Kidney (tissue), 13 donors: ENCODE measurements at regions not wholly inside any gene's neighbourhood (a gene's known extent, or its start where the extent isn't known, plus 50 kb on each side); places are given as distances from the start of the nearest gene placed in this dataset.
"Not testable (repeated sequence)": the region's sequence is repeated elsewhere in the genome, so short reads cannot be mapped to it uniquely, and the experiment has no call there.

Source experiments
- DNase-seq, 5 donors: peaks; one replicate each; pipeline ENCODE4 v3.0.0-alpha.2; 2013 to 2020
- FAIRE-seq: peaks from 2 replicates; lab custom pipeline; 2012; peaks lifted over from hg19 to GRCh38; lab: Jason Lieb, UNC
- H3K27ac ChIP-seq, 2 donors: one replicate each; pipeline ENCODE4 v1.7.0; 2013; ENCODE audit warnings: low read depth in 2 of 2, low read length in 2 of 2, inconsistent platforms in 1 of 2
- H3K27me3 ChIP-seq: one replicate; pipeline ENCODE4 v1.7.1; 2013; ENCODE audit warnings: low read length, inconsistent platforms; ENCODE audit not compliant: control insufficient read depth, insufficient read depth
- H3K36me3 ChIP-seq, 3 donors: one replicate each; pipeline versions ENCODE4 v1.7.0 to v1.7.1; 2013; ENCODE audit warnings: low read length in 3 of 3, control low read depth in 1 of 3, inconsistent platforms in 1 of 3; ENCODE audit not compliant: insufficient read depth in 3 of 3, control insufficient read depth in 2 of 3
- H3K4me1 ChIP-seq, 3 donors: one replicate each; pipeline versions ENCODE4 v1.7.0 to v1.7.1; 2013; ENCODE audit warnings: low read length in 3 of 3, inconsistent platforms in 1 of 3, low read depth in 1 of 3; ENCODE audit not compliant: control insufficient read depth in 2 of 3, insufficient read depth in 2 of 3
- H3K4me3 ChIP-seq, 3 donors: one replicate each; pipeline versions ENCODE4 v1.7.0 to v1.8.1; 2013; ENCODE audit warnings: low read length in 3 of 3, control low read depth in 1 of 3, inconsistent platforms in 1 of 3
- H3K9ac ChIP-seq, 3 donors: one replicate each; pipeline versions ENCODE4 v1.7.0 to v1.7.1; 2013; ENCODE audit warnings: low read length in 3 of 3, control low read depth in 1 of 3, inconsistent platforms in 1 of 3
- H3K9me3 ChIP-seq, 3 donors: one replicate each; pipeline versions ENCODE4 v1.7.0 to v1.7.1; 2013; ENCODE audit warnings: low read length in 3 of 3, control low read depth in 1 of 3, inconsistent platforms in 1 of 3; ENCODE audit not compliant: control insufficient read depth in 2 of 3, insufficient read depth in 1 of 3
- intact Hi-C: fragments of 100-400 bp; cut with DNase I; formaldehyde crosslinking; loops from one replicate; pipeline ENCODE4 v1.11.1; 2022
- TF ChIP-seq, protein P1 (sequence below): IDR thresholded peaks from 3 replicates; pipeline ENCODE4 v1.5.1; 2012; ENCODE audit warnings: mild to moderate bottlenecking, moderate library complexity, borderline replicate concordance; ENCODE audit not compliant: insufficient read depth; ENCODE audit errors: extremely low read depth
- donor health status: control.
- donor health status: control.
- donor health status: control.
- donor health status: control.
- donor health status: control.
- donor health status: DM: yes; HTN: yes; CAD: no.
- donor health status: Normal renal cell carcinoma (clear cell type).

DNA sequence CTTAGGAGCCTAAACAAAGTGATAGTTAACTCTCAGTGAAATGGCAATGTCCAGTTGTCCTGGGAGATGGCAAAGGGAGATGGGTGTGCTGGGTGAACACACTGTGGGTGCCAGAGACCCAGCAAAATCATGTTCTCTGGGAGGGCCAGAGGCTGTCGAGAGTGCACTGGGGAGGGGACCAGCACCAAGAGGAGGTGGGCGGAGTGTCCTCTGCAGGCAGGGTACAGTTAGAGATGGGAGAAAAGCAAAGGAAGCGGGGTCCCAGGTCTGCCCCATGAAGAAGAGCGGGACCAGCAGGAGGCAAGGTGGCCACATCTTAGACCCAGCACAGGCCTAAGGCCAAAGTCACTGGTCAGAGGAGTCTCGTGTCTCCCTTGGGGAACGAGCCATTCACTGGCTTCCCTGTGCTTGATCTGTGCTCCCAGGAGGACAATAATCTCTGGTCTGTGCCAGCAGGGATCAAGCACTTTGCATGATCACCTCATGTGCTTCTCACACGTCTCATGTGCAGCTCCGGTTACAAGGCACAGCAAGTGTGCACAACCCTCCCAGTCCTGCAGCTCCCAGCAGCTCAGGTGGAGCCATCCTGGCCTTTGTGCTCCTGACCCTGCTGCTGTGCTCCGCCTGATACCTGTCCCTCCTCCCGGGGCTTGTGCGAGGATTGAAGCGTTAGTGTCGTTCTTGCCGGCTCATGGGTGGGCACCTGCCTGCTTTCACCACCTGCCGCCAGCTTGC is 100.9 kb downstream of the FAM53A start:
- peak in 2 of 5 donors; percentile 19 to 49 for DNase-seq
- TF ChIP-seq, protein P1, sequence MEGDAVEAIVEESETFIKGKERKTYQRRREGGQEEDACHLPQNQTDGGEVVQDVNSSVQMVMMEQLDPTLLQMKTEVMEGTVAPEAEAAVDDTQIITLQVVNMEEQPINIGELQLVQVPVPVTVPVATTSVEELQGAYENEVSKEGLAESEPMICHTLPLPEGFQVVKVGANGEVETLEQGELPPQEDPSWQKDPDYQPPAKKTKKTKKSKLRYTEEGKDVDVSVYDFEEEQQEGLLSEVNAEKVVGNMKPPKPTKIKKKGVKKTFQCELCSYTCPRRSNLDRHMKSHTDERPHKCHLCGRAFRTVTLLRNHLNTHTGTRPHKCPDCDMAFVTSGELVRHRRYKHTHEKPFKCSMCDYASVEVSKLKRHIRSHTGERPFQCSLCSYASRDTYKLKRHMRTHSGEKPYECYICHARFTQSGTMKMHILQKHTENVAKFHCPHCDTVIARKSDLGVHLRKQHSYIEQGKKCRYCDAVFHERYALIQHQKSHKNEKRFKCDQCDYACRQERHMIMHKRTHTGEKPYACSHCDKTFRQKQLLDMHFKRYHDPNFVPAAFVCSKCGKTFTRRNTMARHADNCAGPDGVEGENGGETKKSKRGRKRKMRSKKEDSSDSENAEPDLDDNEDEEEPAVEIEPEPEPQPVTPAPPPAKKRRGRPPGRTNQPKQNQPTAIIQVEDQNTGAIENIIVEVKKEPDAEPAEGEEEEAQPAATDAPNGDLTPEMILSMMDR, result no peak
- Histone ChIP-seq H3K9me3 (peaks cover 0 to 2% (median 2%) of the 10 kb centered on the region in 3 donors), H3K4me1 (peaks cover 0 to 4% (median 0%) of the 10 kb centered on the region in 3 donors), H3K27ac (no peak overlapping the region), H3K27me3 (no peaks in the 10 kb centered on the region), H3K4me3 (no peak overlapping the region), H3K9ac (no peak overlapping the region), H3K36me3 (no peaks in the 10 kb centered on the region)
- no peak for FAIRE-seq
- intact Hi-C loops, result no loop called here

DNA sequence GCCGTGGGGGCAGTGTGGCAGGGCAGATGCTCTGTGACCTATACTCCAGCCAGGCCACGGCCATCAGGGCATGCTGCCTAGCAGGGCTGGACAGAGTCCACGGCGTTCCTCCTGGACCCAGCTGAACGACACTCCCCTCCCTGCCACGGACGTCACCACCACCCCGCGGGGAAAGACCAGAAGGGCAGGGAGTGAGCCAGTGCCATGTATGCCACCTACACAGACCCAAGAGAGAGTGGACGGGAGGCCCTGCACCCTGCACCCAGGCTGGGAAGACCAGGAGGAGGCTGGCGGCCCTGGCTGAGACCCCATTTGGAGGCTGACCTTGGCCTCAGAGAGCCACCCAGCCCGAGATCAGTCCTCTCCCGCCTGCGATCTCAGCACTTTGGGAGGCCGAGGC is 101.9 kb downstream of the FAM53A start:
- Histone ChIP-seq H3K27me3 (no peaks in the 10 kb centered on the region), H3K4me1 (peaks cover 0 to 4% (median 0%) of the 10 kb centered on the region in 3 donors), H3K4me3 (no peak overlapping the region), H3K36me3 (no peaks in the 10 kb centered on the region), H3K9me3 (no peaks in the 10 kb centered on the region), H3K9ac (no peak overlapping the region), H3K27ac (no peak overlapping the region)
- intact Hi-C loops, result no loop called here
- DNase-seq, result peak in 2 of 5 donors; percentile 39 to 72
- FAIRE-seq, result no peak
- TF ChIP-seq, protein P1, result no peak

DNA sequence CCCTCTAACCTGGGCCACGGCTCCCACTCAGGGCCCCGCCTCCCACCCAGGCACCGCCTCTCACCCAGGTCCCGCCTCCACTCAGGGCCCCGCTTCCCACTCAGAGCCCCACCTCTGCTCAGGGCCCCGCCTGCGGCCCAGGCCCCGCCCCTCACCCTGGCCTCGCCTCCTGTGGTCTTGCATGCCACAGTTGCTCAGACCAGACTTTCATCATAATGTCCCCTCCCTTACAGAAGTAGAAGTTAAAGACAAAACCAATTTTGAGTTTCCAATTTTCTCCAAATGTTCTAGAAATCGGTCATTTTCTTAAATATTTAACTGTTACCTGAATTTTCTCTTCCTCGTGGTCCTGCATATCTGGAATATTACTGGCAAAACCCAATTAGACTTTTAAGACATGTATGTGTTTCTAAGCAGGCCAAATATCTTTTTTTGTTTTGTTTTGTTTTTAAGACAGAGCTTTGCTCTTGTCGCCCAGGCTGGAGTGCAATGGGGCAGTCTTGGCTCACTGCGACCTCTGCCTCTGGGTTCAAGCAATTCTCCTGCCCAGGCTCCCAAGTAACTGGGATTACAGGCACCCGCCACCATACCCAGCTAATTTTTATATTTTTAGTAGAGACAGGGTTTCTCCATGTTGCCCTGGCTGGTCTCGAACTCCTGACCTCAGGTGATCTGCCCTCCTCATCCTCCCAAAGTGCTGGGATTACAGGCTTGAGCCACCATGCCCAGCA is 102.8 kb downstream of the FAM53A start:
- H3K36me3 ChIP-seq, H3K9ac ChIP-seq, intact Hi-C loops, FAIRE-seq, H3K27me3 ChIP-seq, H3K4me1 ChIP-seq, H3K9me3 ChIP-seq, H3K27ac ChIP-seq, H3K4me3 ChIP-seq: not testable (repeated sequence)
- DNase-seq, result peak in 3 of 5 donors; percentile 40 to 95 (median 66)

DNA sequence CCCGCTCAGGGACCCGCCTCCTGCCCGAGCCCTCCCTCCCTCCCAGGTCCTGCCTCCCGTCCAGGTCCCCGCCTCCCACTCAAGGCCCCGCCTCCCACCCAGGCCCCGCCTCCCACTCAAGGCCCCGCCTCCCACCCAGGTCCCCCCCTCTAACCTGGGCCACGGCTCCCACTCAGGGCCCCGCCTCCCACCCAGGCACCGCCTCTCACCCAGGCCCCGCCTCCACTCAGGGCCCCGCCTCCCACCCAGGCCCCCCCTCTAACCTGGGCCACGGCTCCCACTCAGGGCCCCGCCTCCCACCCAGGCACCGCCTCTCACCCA is 103.5 kb downstream of the FAM53A start:
- FAIRE-seq, H3K36me3 ChIP-seq, H3K4me3 ChIP-seq, H3K27me3 ChIP-seq, H3K4me1 ChIP-seq, H3K9me3 ChIP-seq, H3K27ac ChIP-seq, H3K9ac ChIP-seq, DNase-seq, intact Hi-C loops: not testable (repeated sequence)
